ENCODE measurements at regions not wholly inside any gene's neighbourhood (a gene's known extent, or its start where the extent isn't known, plus 50 kb on each side); places are given as distances from the start of the nearest gene placed in this dataset.

DNA sequence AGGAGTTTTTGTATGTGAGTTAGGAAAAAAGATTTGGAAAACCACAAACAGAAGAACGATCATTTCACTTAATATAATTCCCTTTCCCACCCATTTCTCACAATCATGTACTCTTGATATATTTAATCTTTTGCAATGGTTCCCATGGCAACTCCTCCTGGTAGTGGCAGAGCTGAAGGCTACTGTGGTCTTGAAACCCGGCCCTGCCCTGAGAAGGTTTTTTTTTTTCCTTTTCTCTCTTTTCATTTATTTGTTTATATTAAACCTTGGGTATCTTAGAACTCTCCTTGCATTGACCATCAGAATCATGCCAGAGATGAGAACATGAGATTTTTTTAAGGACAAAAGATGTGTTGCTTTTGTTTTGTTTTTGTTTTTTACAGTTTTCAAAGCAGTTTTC is 566.1 kb upstream of the NRP1 start:
- Histone ChIP-seq H3K27ac (ENCODE audit: low read length, poor library complexity, severe bottlenecking) (no peak overlapping the region), H4K8ac (ENCODE audit: low read length) (no peak overlapping the region), H2BK5ac (ENCODE audit: low read depth, low read length, poor library complexity, severe bottlenecking) (no peak overlapping the region), H2BK120ac (ENCODE audit: low read depth, low read length) (no peak overlapping the region), H3K18ac (ENCODE audit: low read depth in 1 of 2, low read length in 2 of 2) (no peak overlapping the region), H2AK5ac (ENCODE audit: low read length, severe bottlenecking) (no peak overlapping the region), H3K4ac (ENCODE audit: low read depth in 1 of 2, low read length in 2 of 2) (no peak overlapping the region), H3K9ac (ENCODE audit: low read length) (peak overlapping the region; percentile 84), H3K79me1 (replicated peaks; ENCODE audit: low read length, poor library complexity, severe bottlenecking) (no peaks in the 10 kb centered on the region), H4K91ac (ENCODE audit: low read length) (no peak overlapping the region), H3K36me3 (ENCODE audit: control insufficient read depth in 1 of 2, insufficient read depth in 2 of 2, low read depth in 1 of 2, low read length in 2 of 2) (no peaks in the 10 kb centered on the region), H3K4me3 (ENCODE audit: insufficient read depth in 1 of 2, low read depth in 1 of 2, low read length in 2 of 2) (peak overlapping the region in 1 of 2 experiments; percentile 21), H3K27me3 (ENCODE audit: control insufficient read depth in 1 of 2, insufficient read depth in 1 of 2, low read length in 2 of 2) (no peaks in the 10 kb centered on the region), H3K4me2 (ENCODE audit: low read length, poor library complexity, severe bottlenecking) (no peak overlapping the region), H2AFZ (ENCODE audit: low read depth, low read length) (no peak overlapping the region), H3K23ac (ENCODE audit: low read length in 2 of 2) (no peak overlapping the region), H3K4me1 (ENCODE audit: control insufficient read depth, insufficient read depth, low read depth, low read length) (peaks cover 2% of the 10 kb centered on the region), H2BK15ac (ENCODE audit: low read depth, poor library complexity, severe bottlenecking) (no peak overlapping the region), H3K9me3 (ENCODE audit: control insufficient read depth, low read length) (no peaks in the 10 kb centered on the region), H2BK12ac (ENCODE audit: low read length in 2 of 2) (no peak overlapping the region), H3K14ac (ENCODE audit: low read length in 2 of 2) (no peak overlapping the region)
- DNase-seq: no peak
- 100% methylated on average over 1 of the region's 2 CpGs for WGBS

DNA sequence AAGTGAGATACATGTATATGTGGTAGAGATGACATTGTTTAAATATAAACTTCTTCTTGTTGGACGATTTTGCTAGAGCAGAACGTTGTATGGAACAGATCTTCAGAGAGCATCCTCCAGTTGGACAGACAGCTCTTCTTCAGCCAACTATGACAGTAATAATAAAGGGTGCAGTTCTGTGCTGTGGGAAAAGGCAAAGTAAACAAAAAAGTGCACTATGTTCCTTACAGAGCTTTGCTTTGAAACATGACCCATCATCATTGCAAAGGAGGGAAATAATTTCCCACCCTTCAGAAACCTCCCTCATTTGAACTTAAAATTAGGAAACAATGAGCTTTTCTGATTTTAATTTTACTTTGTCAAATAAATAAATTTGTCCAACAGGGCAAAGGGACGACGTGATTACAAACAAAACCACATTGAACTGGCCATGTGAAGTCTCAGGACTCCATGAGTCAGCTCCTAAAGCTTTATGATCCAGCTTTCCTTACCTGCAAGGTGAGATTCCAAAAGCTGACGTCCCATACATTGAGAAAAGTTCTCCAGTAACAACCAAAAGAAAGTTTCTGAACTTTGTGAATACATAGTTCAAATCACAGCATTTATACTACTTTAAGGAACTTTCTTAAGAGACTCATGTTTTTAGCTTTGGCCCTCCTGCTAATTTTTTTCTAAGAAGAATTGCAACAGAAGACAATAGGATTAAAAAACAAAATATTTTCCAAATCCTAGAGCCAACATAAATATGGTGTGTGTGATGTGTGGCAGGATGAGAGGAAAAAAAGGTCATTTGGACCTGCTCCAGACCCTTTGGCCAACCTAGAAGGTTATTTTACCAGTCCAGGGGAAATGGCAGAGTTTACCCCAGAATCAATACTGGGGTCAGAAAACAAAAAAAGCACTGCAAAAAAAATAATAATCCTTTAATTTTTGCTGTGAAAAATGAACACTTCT is 565.4 kb upstream of the NRP1 start:
- no peaks in the 10 kb centered on the region for H3K9me3 ChIP-seq (ENCODE audit: control insufficient read depth, low read length)
- H3K23ac ChIP-seq (ENCODE audit: low read length in 2 of 2): no peak overlapping the region
- no peak overlapping the region for H2AFZ ChIP-seq (ENCODE audit: low read depth, low read length)
- H3K27ac ChIP-seq (ENCODE audit: low read length, poor library complexity, severe bottlenecking): no peak overlapping the region
- peak overlapping the region; percentile 84 for H3K9ac ChIP-seq (ENCODE audit: low read length)
- H3K27me3 ChIP-seq (ENCODE audit: control insufficient read depth in 1 of 2, insufficient read depth in 1 of 2, low read length in 2 of 2): no peaks in the 10 kb centered on the region
- no peak overlapping the region for H3K4me2 ChIP-seq (ENCODE audit: low read length, poor library complexity, severe bottlenecking)
- H2BK15ac ChIP-seq (ENCODE audit: low read depth, poor library complexity, severe bottlenecking): no peak overlapping the region
- no peaks in the 10 kb centered on the region for H3K79me1 ChIP-seq (replicated peaks; ENCODE audit: low read length, poor library complexity, severe bottlenecking)
- peaks cover 2% of the 10 kb centered on the region for H3K4me1 ChIP-seq (ENCODE audit: control insufficient read depth, insufficient read depth, low read depth, low read length)
- no peak overlapping the region for H4K91ac ChIP-seq (ENCODE audit: low read length)
- DNase-seq: no peak
- H3K4me3 ChIP-seq (ENCODE audit: insufficient read depth in 1 of 2, low read depth in 1 of 2, low read length in 2 of 2): no peak overlapping the region
- H2AK5ac ChIP-seq (ENCODE audit: low read length, severe bottlenecking): no peak overlapping the region
- H2BK5ac ChIP-seq (ENCODE audit: low read depth, low read length, poor library complexity, severe bottlenecking): no peak overlapping the region
- no peak overlapping the region for H4K8ac ChIP-seq (ENCODE audit: low read length)
- WGBS: 77% methylated on average over 5 of the region's 5 CpGs
- H3K36me3 ChIP-seq (ENCODE audit: control insufficient read depth in 1 of 2, insufficient read depth in 2 of 2, low read depth in 1 of 2, low read length in 2 of 2): no peaks in the 10 kb centered on the region
- H3K14ac ChIP-seq (ENCODE audit: low read length in 2 of 2): no peak overlapping the region
- no peak overlapping the region for H2BK120ac ChIP-seq (ENCODE audit: low read depth, low read length)
- no peak overlapping the region for H3K4ac ChIP-seq (ENCODE audit: low read depth in 1 of 2, low read length in 2 of 2)
- no peak overlapping the region for H3K18ac ChIP-seq (ENCODE audit: low read depth in 1 of 2, low read length in 2 of 2)
- H2BK12ac ChIP-seq (ENCODE audit: low read length in 2 of 2): no peak overlapping the region

DNA sequence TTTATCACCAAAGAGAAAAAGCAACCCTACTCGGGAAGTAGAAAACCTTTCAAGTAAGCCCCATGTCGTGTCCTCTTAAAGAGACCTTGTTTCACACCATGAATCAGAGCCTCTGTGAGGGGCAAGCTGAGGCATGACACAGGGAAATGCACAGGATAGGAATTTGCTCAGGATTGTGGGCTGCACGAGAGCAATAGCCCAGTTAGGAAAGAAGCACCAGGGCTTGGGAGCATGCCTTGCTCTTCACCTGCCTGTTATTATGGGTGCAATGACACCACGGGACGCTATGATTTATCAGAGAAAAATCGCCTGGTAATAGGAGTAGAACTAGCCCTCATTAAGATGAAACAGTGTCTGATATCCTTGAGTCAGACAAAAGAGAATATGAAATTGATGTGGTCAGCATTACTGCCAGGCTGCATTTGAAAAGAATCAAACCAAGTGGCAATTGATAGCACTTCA is 562.9 kb upstream of the NRP1 start:
- Histone ChIP-seq H3K27ac (ENCODE audit: low read length, poor library complexity, severe bottlenecking) (no peak overlapping the region), H3K9ac (ENCODE audit: low read length) (peak overlapping the region; percentile 39), H4K91ac (ENCODE audit: low read length) (no peak overlapping the region), H3K4me3 (ENCODE audit: insufficient read depth in 1 of 2, low read depth in 1 of 2, low read length in 2 of 2) (no peak overlapping the region), H3K14ac (ENCODE audit: low read length in 2 of 2) (no peak overlapping the region), H3K4me2 (ENCODE audit: low read length, poor library complexity, severe bottlenecking) (no peak overlapping the region), H3K27me3 (ENCODE audit: control insufficient read depth in 1 of 2, insufficient read depth in 1 of 2, low read length in 2 of 2) (no peaks in the 10 kb centered on the region), H2BK12ac (ENCODE audit: low read length in 2 of 2) (no peak overlapping the region), H2AFZ (ENCODE audit: low read depth, low read length) (no peak overlapping the region), H4K8ac (ENCODE audit: low read length) (no peak overlapping the region), H2BK5ac (ENCODE audit: low read depth, low read length, poor library complexity, severe bottlenecking) (no peak overlapping the region), H3K36me3 (ENCODE audit: control insufficient read depth in 1 of 2, insufficient read depth in 2 of 2, low read depth in 1 of 2, low read length in 2 of 2) (no peaks in the 10 kb centered on the region), H3K18ac (ENCODE audit: low read depth in 1 of 2, low read length in 2 of 2) (no peak overlapping the region), H3K4me1 (ENCODE audit: control insufficient read depth, insufficient read depth, low read depth, low read length) (peaks cover 2% of the 10 kb centered on the region), H2AK5ac (ENCODE audit: low read length, severe bottlenecking) (no peak overlapping the region), H2BK15ac (ENCODE audit: low read depth, poor library complexity, severe bottlenecking) (no peak overlapping the region), H3K79me1 (replicated peaks; ENCODE audit: low read length, poor library complexity, severe bottlenecking) (no peaks in the 10 kb centered on the region), H2BK120ac (ENCODE audit: low read depth, low read length) (no peak overlapping the region), H3K9me3 (ENCODE audit: control insufficient read depth, low read length) (no peaks in the 10 kb centered on the region), H3K4ac (ENCODE audit: low read depth in 1 of 2, low read length in 2 of 2) (no peak overlapping the region), H3K23ac (ENCODE audit: low read length in 2 of 2) (no peak overlapping the region)
- WGBS: 73% methylated on average over 5 of the region's 6 CpGs
- no peak for DNase-seq

DNA sequence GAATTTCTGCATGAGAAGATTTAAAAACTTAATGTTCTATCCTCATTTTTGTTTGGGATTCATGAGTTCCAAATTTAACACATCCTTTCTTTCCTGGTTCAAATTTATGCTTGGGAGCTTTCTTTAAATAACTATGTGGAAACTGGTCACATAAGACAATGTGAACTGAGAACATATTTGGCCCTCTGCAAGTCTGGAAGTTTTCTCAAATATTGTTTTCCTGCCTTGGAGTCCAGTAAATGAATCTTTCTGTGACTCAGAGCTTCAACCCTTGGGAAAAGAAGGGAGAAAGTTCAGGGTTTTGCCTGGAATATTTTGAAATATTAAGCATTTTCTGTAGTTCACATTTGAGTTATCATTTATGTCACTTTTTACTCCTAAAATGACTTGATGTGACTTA is 559.0 kb upstream of the NRP1 start:
- no peak overlapping the region for H2AFZ ChIP-seq (ENCODE audit: low read depth, low read length)
- H3K18ac ChIP-seq (ENCODE audit: low read depth in 1 of 2, low read length in 2 of 2): no peak overlapping the region
- H2BK5ac ChIP-seq (ENCODE audit: low read depth, low read length, poor library complexity, severe bottlenecking): no peak overlapping the region
- no peak overlapping the region for H2BK12ac ChIP-seq (ENCODE audit: low read length in 2 of 2)
- peaks cover 2% of the 10 kb centered on the region for H3K4me1 ChIP-seq (ENCODE audit: control insufficient read depth, insufficient read depth, low read depth, low read length)
- H3K4me2 ChIP-seq (ENCODE audit: low read length, poor library complexity, severe bottlenecking): no peak overlapping the region
- H4K8ac ChIP-seq (ENCODE audit: low read length): no peak overlapping the region
- H3K36me3 ChIP-seq (ENCODE audit: control insufficient read depth in 1 of 2, insufficient read depth in 2 of 2, low read depth in 1 of 2, low read length in 2 of 2): no peaks in the 10 kb centered on the region
- no peak overlapping the region for H2BK15ac ChIP-seq (ENCODE audit: low read depth, poor library complexity, severe bottlenecking)
- no peak overlapping the region for H3K4me3 ChIP-seq (ENCODE audit: insufficient read depth in 1 of 2, low read depth in 1 of 2, low read length in 2 of 2)
- H3K14ac ChIP-seq (ENCODE audit: low read length in 2 of 2): no peak overlapping the region
- H2AK5ac ChIP-seq (ENCODE audit: low read length, severe bottlenecking): no peak overlapping the region
- H3K9ac ChIP-seq (ENCODE audit: low read length): peak overlapping the region; percentile 47
- no peak overlapping the region for H3K27ac ChIP-seq (ENCODE audit: low read length, poor library complexity, severe bottlenecking)
- DNase-seq: no peak
- no peak overlapping the region for H3K4ac ChIP-seq (ENCODE audit: low read depth in 1 of 2, low read length in 2 of 2)
- no peaks in the 10 kb centered on the region for H3K79me1 ChIP-seq (replicated peaks; ENCODE audit: low read length, poor library complexity, severe bottlenecking)
- no peaks in the 10 kb centered on the region for H3K9me3 ChIP-seq (ENCODE audit: control insufficient read depth, low read length)
- no peak overlapping the region for H3K23ac ChIP-seq (ENCODE audit: low read length in 2 of 2)
- no peak overlapping the region for H2BK120ac ChIP-seq (ENCODE audit: low read depth, low read length)
- H3K27me3 ChIP-seq (ENCODE audit: control insufficient read depth in 1 of 2, insufficient read depth in 1 of 2, low read length in 2 of 2): no peaks in the 10 kb centered on the region
- no peak overlapping the region for H4K91ac ChIP-seq (ENCODE audit: low read length)

All from mesenchymal stem cell (in vitro differentiated cells and primary cell).